ENCODE measurements at regions not wholly inside any gene's neighbourhood (a gene's known extent, or its start where the extent isn't known, plus 50 kb on each side); places are given as distances from the start of the nearest gene placed in this dataset.

- Histone ChIP-seq H3K4me2 (ENCODE audit: low read length) (no peak overlapping the region), H4K20me1 (ENCODE audit: insufficient read depth) (no peaks in the 10 kb centered on the region), H3K36me3 (ENCODE audit: insufficient read depth, low read length) (no peaks in the 10 kb centered on the region), H3K9ac (ENCODE audit: low read length) (peak overlapping the region; percentile 2), H3K9me2 (ENCODE audit: insufficient read depth, low read length) (no peaks in the 10 kb centered on the region), H3K27ac (ENCODE audit: low read length) (no peak overlapping the region), H3K27me3 (ENCODE audit: insufficient read depth, low read depth, low read length) (no peaks in the 10 kb centered on the region), H3F3A (ENCODE audit: insufficient read depth, low read length, poor library complexity, severe bottlenecking) (no peaks in the 10 kb centered on the region), H2AFZ (ENCODE audit: low read depth, low read length) (no peak overlapping the region), H3K79me2 (replicated peaks; ENCODE audit: insufficient read depth, low read length) (no peaks in the 10 kb centered on the region), H3K4me3 (ENCODE audit: low read length) (no peak overlapping the region), H3K9me3 (ENCODE audit: low read length) (no peaks in the 10 kb centered on the region)
- TF ChIP-seq EZH2 (IDR thresholded peaks at IDR 0.05; ENCODE audit: borderline replicate concordance, insufficient read depth, low read length, poor library complexity, severe bottlenecking) (no peak), REST (IDR thresholded peaks at IDR 0.05; ENCODE audit: borderline replicate concordance) (peak; percentile 80), TAF1 (IDR thresholded peaks at IDR 0.05; ENCODE audit: low read depth) (no peak), SMC3 (conservative IDR thresholded peaks at IDR 0.05; ENCODE audit: poor library complexity) (no peak), EP300 (conservative IDR thresholded peaks at IDR 0.05; ENCODE audit: poor library complexity, severe bottlenecking) (peak; percentile 88), CTCF (IDR thresholded peaks at IDR 0.05; ENCODE audit: poor library complexity, severe bottlenecking) (no peak), POLR2AphosphoS5 (IDR thresholded peaks at IDR 0.05) (peak; percentile 45), RAD21 (conservative IDR thresholded peaks at IDR 0.05) (no peak), MXI1 (conservative IDR thresholded peaks at IDR 0.05; ENCODE audit: poor library complexity, severe bottlenecking) (no peak)
Measured at GRCh38 chr2:34534341-34534740, 935.2 kb upstream of the FAM98A start.

- Histone ChIP-seq H2AFZ (ENCODE audit: low read depth, low read length) (no peak overlapping the region), H3K9me2 (ENCODE audit: insufficient read depth, low read length) (no peaks in the 10 kb centered on the region), H3K27ac (ENCODE audit: low read length) (no peak overlapping the region), H3K36me3 (ENCODE audit: insufficient read depth, low read length) (no peaks in the 10 kb centered on the region), H3K79me2 (replicated peaks; ENCODE audit: insufficient read depth, low read length) (no peaks in the 10 kb centered on the region), H3K27me3 (ENCODE audit: insufficient read depth, low read depth, low read length) (no peaks in the 10 kb centered on the region), H3K4me3 (ENCODE audit: low read length) (no peak overlapping the region), H4K20me1 (ENCODE audit: insufficient read depth) (no peaks in the 10 kb centered on the region), H3K9me3 (ENCODE audit: low read length) (no peaks in the 10 kb centered on the region), H3F3A (ENCODE audit: insufficient read depth, low read length, poor library complexity, severe bottlenecking) (no peaks in the 10 kb centered on the region), H3K9ac (ENCODE audit: low read length) (no peak overlapping the region), H3K4me2 (ENCODE audit: low read length) (no peak overlapping the region)
- TF ChIP-seq RAD21 (conservative IDR thresholded peaks at IDR 0.05) (no peak), CTCF (IDR thresholded peaks at IDR 0.05; ENCODE audit: poor library complexity, severe bottlenecking) (no peak), TAF1 (IDR thresholded peaks at IDR 0.05; ENCODE audit: low read depth) (no peak), REST (IDR thresholded peaks at IDR 0.05; ENCODE audit: borderline replicate concordance) (no peak), EZH2 (IDR thresholded peaks at IDR 0.05; ENCODE audit: borderline replicate concordance, insufficient read depth, low read length, poor library complexity, severe bottlenecking) (no peak), EP300 (conservative IDR thresholded peaks at IDR 0.05; ENCODE audit: poor library complexity, severe bottlenecking) (no peak), MXI1 (conservative IDR thresholded peaks at IDR 0.05; ENCODE audit: poor library complexity, severe bottlenecking) (no peak), POLR2AphosphoS5 (IDR thresholded peaks at IDR 0.05) (no peak), SMC3 (conservative IDR thresholded peaks at IDR 0.05; ENCODE audit: poor library complexity) (no peak)
Measured at GRCh38 chr2:34533585-34534183, 934.6 kb upstream of the FAM98A start.
